ENCODE measurements at regions not wholly inside any gene's neighbourhood (a gene's known extent, or its start where the extent isn't known, plus 50 kb on each side); places are given as distances from the start of the nearest gene placed in this dataset.

- TF ChIP-seq CTCF (optimal IDR thresholded peaks at IDR 0.05 in 1 of 3, IDR thresholded peaks at IDR 0.05 in 1 of 3, conservative IDR thresholded peaks at IDR 0.05 in 1 of 3; ENCODE audit: extremely low read depth in 1 of 3, insufficient read depth in 2 of 3, low read length in 3 of 3) (no peak), EZH2 (IDR thresholded peaks at IDR 0.05; ENCODE audit: low read length) (no peak)
These were observed 212.6 kb upstream of the GSE1 start for GRCh38 chr16:85400305-85401205.
